Sigmoid colon (tissue), 4 donors: ENCODE measurements at regions not wholly inside any gene's neighbourhood (a gene's known extent, or its start where the extent isn't known, plus 50 kb on each side); places are given as distances from the start of the nearest gene placed in this dataset.

ENCODE experiments used
- CTCF ChIP-seq, 4 experiments: fragments of 450-650 bp in 3 of 4; fragments of 200-600 bp in 1 of 4; IDR thresholded peaks; one replicate each; pipeline ENCODE4 v1.5.1; 2016 to 2019; ENCODE audit warnings: antibody characterized with exemption in 4 of 4, mild to moderate bottlenecking in 3 of 4, moderate library complexity in 2 of 4
- POLR2A ChIP-seq, 2 donors: fragments of 450-650 bp; IDR thresholded peaks; one replicate each; pipeline ENCODE4 v1.6.1; 2016; ENCODE audit warnings: antibody characterized with exemption in 2 of 2, mild to moderate bottlenecking in 2 of 2, moderate library complexity in 2 of 2
- POLR2AphosphoS5 ChIP-seq, 4 donors: sonication (generic); formaldehyde crosslinking; IDR thresholded peaks; one replicate each; pipeline ENCODE4 v1.6.1; 2017; ENCODE audit warnings: antibody characterized with exemption in 4 of 4

DNA sequence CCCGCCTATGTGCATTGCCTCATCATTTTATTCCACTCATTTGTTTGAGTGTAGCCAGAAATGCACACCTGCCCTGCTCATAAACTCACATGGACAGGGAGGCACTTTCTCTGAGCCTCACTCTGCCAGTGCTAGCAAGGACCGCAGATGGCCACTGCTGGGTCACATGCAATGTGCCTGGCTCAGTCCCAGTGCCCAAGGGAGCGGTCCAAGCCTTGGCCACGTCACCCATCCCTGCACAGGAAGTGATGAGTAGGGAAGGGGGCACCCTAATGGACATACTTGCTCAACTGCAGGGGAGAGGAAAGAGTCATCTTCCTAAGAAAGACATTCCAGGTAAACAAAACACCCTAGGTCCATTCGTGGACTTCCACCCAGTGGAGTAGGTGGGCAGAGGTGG, 630.9 kb downstream of the IRX1 start:
- TF ChIP-seq CTCF (IDR thresholded peaks at IDR 0.05) (no peak), POLR2AphosphoS5 (IDR thresholded peaks at IDR 0.05) (no peak), POLR2A (IDR thresholded peaks at IDR 0.05) (no peak)
